ENCODE measurements at regions not wholly inside any gene's neighbourhood (a gene's known extent, or its start where the extent isn't known, plus 50 kb on each side); places are given as distances from the start of the nearest gene placed in this dataset.

GRCh38 chr5:40359093-40359492 is 320.6 kb upstream of the PTGER4 start:
- DNase-seq (no peak), ATAC-seq (no peak)
- no peak overlapping the region for H3K4me3 ChIP-seq
- intact Hi-C loops (cut with DNase I, micrococcal nuclease): no loop called here
- H3K9me3 ChIP-seq: no peaks in the 10 kb centered on the region
- no peak for TF ChIP-seq CTCF (IDR thresholded peaks at IDR 0.05)
- H3K36me3 ChIP-seq (ENCODE audit: low read depth): no peaks in the 10 kb centered on the region
- H3K4me1 ChIP-seq (ENCODE audit: low read depth): no peaks in the 10 kb centered on the region

- Histone ChIP-seq H3K36me3 (ENCODE audit: low read depth) (no peaks in the 10 kb centered on the region), H3K4me3 (no peak overlapping the region), H3K4me1 (ENCODE audit: low read depth) (no peaks in the 10 kb centered on the region), H3K9me3 (no peaks in the 10 kb centered on the region)
- ATAC-seq (peak; percentile 38), DNase-seq (no peak)
- no peak for TF ChIP-seq CTCF (IDR thresholded peaks at IDR 0.05)
- intact Hi-C loops (cut with DNase I, micrococcal nuclease): no loop called here
These were observed 323.5 kb upstream of the PTGER4 start for GRCh38 chr5:40356248-40356647.

- ATAC-seq (no peak), DNase-seq (no peak)
- no peaks in the 10 kb centered on the region for H3K4me1 ChIP-seq (ENCODE audit: low read depth)
- intact Hi-C loops (cut with DNase I, micrococcal nuclease): no loop called here
- no peaks in the 10 kb centered on the region for H3K9me3 ChIP-seq
- TF ChIP-seq CTCF (IDR thresholded peaks at IDR 0.05): no peak
- H3K36me3 ChIP-seq (ENCODE audit: low read depth): no peaks in the 10 kb centered on the region
- H3K4me3 ChIP-seq: no peak overlapping the region
These were observed 323.9 kb upstream of the PTGER4 start for GRCh38 chr5:40355846-40356245.

- peak in 1 of 3 donors; percentile 33 for DNase-seq
- intact Hi-C loops (cut with DNase I, micrococcal nuclease): no loop called here
These were observed 324.5 kb upstream of the PTGER4 start for GRCh38 chr5:40355181-40355580.

GRCh38 chr5:40354171-40354570 is 325.5 kb upstream of the PTGER4 start:
- DNase-seq (no peak), ATAC-seq (no peak)
- TF ChIP-seq CTCF (IDR thresholded peaks at IDR 0.05): no peak
- Histone ChIP-seq H3K9me3 (peaks cover 4% of the 10 kb centered on the region), H3K36me3 (ENCODE audit: low read depth) (no peaks in the 10 kb centered on the region), H3K4me3 (no peak overlapping the region), H3K4me1 (ENCODE audit: low read depth) (no peaks in the 10 kb centered on the region)
- intact Hi-C loops (cut with DNase I, micrococcal nuclease): no loop called here

More at GRCh38 chr5:40355181-40355580, 324.5 kb upstream of the PTGER4 start:
- ATAC-seq: no peak
- TF ChIP-seq CTCF (IDR thresholded peaks at IDR 0.05): no peak
- Histone ChIP-seq H3K9me3 (peaks cover 1% of the 10 kb centered on the region), H3K36me3 (ENCODE audit: low read depth) (no peaks in the 10 kb centered on the region), H3K4me3 (no peak overlapping the region), H3K4me1 (ENCODE audit: low read depth) (no peaks in the 10 kb centered on the region)

- no peak for TF ChIP-seq CTCF (IDR thresholded peaks at IDR 0.05)
- intact Hi-C loops (cut with DNase I, micrococcal nuclease): no loop called here
- Histone ChIP-seq H3K4me3 (no peak overlapping the region), H3K36me3 (ENCODE audit: low read depth) (no peaks in the 10 kb centered on the region), H3K9me3 (peaks cover 4% of the 10 kb centered on the region), H3K4me1 (ENCODE audit: low read depth) (no peaks in the 10 kb centered on the region)
- ATAC-seq (no peak), DNase-seq (no peak)
These were observed 326.3 kb upstream of the PTGER4 start for GRCh38 chr5:40353442-40353841.
